ENCODE measurements at regions not wholly inside any gene's neighbourhood (a gene's known extent, or its start where the extent isn't known, plus 50 kb on each side); places are given as distances from the start of the nearest gene placed in this dataset.
A peak's percentile ranks its signal among the peaks of the same experiment; 100 is the strongest.

GRCh38 chr16:61579195-61579594, 457.0 kb downstream of the CDH8 start:
- no peak for TF ChIP-seq CTCF (IDR thresholded peaks at IDR 0.05; ENCODE audit: insufficient read depth, low read length, severe bottlenecking)
- FAIRE-seq (no peak), DNase-seq (ENCODE audit: low read depth) (no peak)
- Histone ChIP-seq H3K4me3 (ENCODE audit: low read depth, low read length) (no peak overlapping the region), H3K27me3 (ENCODE audit: control insufficient read depth, insufficient read depth, low read length) (no peaks in the 10 kb centered on the region), H3K36me3 (ENCODE audit: control insufficient read depth, insufficient read depth, low read length) (no peaks in the 10 kb centered on the region)

GRCh38 chr16:61576476-61576875, 459.8 kb downstream of the CDH8 start:
- TF ChIP-seq CTCF (IDR thresholded peaks at IDR 0.05; ENCODE audit: insufficient read depth, low read length, severe bottlenecking), result no peak
- Histone ChIP-seq H3K27me3 (ENCODE audit: control insufficient read depth, insufficient read depth, low read length) (no peaks in the 10 kb centered on the region), H3K36me3 (ENCODE audit: control insufficient read depth, insufficient read depth, low read length) (no peaks in the 10 kb centered on the region), H3K4me3 (ENCODE audit: low read depth, low read length) (no peak overlapping the region)
- DNase-seq (ENCODE audit: low read depth), result no peak
- peak; percentile 62 for FAIRE-seq

GRCh38 chr16:61575617-61576016, 460.6 kb downstream of the CDH8 start:
- FAIRE-seq (no peak), DNase-seq (ENCODE audit: low read depth) (no peak)
- no peaks in the 10 kb centered on the region for H3K36me3 ChIP-seq (ENCODE audit: control insufficient read depth, insufficient read depth, low read length)
- TF ChIP-seq CTCF (IDR thresholded peaks at IDR 0.05; ENCODE audit: insufficient read depth, low read length, severe bottlenecking), result no peak
- H3K27me3 ChIP-seq (ENCODE audit: control insufficient read depth, insufficient read depth, low read length), result no peaks in the 10 kb centered on the region
- H3K4me3 ChIP-seq (ENCODE audit: low read depth, low read length), result no peak overlapping the region

GRCh38 chr16:61569028-61569427, 467.2 kb downstream of the CDH8 start:
- H3K4me3 ChIP-seq (ENCODE audit: low read depth, low read length), result no peak overlapping the region
- H3K36me3 ChIP-seq (ENCODE audit: control insufficient read depth, insufficient read depth, low read length), result no peaks in the 10 kb centered on the region
- no peaks in the 10 kb centered on the region for H3K27me3 ChIP-seq (ENCODE audit: control insufficient read depth, insufficient read depth, low read length)
- TF ChIP-seq CTCF (IDR thresholded peaks at IDR 0.05; ENCODE audit: insufficient read depth, low read length, severe bottlenecking), result no peak
- DNase-seq (ENCODE audit: low read depth) (no peak), FAIRE-seq (no peak)

- DNase-seq (ENCODE audit: low read depth) (no peak), FAIRE-seq (no peak)
- no peak overlapping the region for H3K4me3 ChIP-seq (ENCODE audit: low read depth, low read length)
- H3K36me3 ChIP-seq (ENCODE audit: control insufficient read depth, insufficient read depth, low read length), result no peaks in the 10 kb centered on the region
- H3K27me3 ChIP-seq (ENCODE audit: control insufficient read depth, insufficient read depth, low read length), result no peaks in the 10 kb centered on the region
- TF ChIP-seq CTCF (IDR thresholded peaks at IDR 0.05; ENCODE audit: insufficient read depth, low read length, severe bottlenecking), result no peak
Observed at GRCh38 chr16:61564716-61565115, 471.5 kb downstream of the CDH8 start.

GRCh38 chr16:61555718-61556441, 480.4 kb downstream of the CDH8 start:
- no peak for FAIRE-seq

More at GRCh38 chr16:61555718-61556441, 480.4 kb downstream of the CDH8 start:
- no peak for DNase-seq (ENCODE audit: low read depth)
- TF ChIP-seq CTCF (IDR thresholded peaks at IDR 0.05; ENCODE audit: insufficient read depth, low read length, severe bottlenecking), result no peak
- Histone ChIP-seq H3K36me3 (ENCODE audit: control insufficient read depth, insufficient read depth, low read length) (no peaks in the 10 kb centered on the region), H3K27me3 (ENCODE audit: control insufficient read depth, insufficient read depth, low read length) (no peaks in the 10 kb centered on the region), H3K4me3 (ENCODE audit: low read depth, low read length) (no peak overlapping the region)

All from bronchial epithelial cell (primary cell).